OCI-LY1 (cell line): ENCODE measurements at regions not wholly inside any gene's neighbourhood (a gene's known extent, or its start where the extent isn't known, plus 50 kb on each side); places are given as distances from the start of the nearest gene placed in this dataset.

Experiments
- H2AFZ ChIP-seq: fragments of 200-600 bp; sonication (generic), shearing (Covaris generic); 2 replicates; pipeline ENCODE4 v1.6.0; 2014; ENCODE audit warnings: antibody characterized with exemption, mild to moderate bottlenecking, low read length
- H3F3A ChIP-seq: fragments of 200-600 bp; sonication (generic), shearing (Covaris generic); 2 replicates; pipeline ENCODE4 v1.6.0; 2014; ENCODE audit warnings: mild to moderate bottlenecking, antibody characterized with exemption, low read length, moderate library complexity; ENCODE audit not compliant: insufficient read depth
- H3K27ac ChIP-seq: fragments of 200-600 bp; sonication (generic); 2 replicates; pipeline ENCODE4 v1.5.1; 2014; ENCODE audit warnings: low read length, mixed run types, mild to moderate bottlenecking, low read depth; ENCODE audit not compliant: poor library complexity, severe bottlenecking
- H3K27me3 ChIP-seq: fragments of 200-600 bp; sonication (generic); 2 replicates; pipeline ENCODE4 v1.6.0; 2014; ENCODE audit warnings: antibody characterized with exemption, mild to moderate bottlenecking, low read length, moderate library complexity; ENCODE audit not compliant: insufficient read depth
- H3K36me3 ChIP-seq: fragments of 200-600 bp; sonication (generic); 2 replicates; pipeline ENCODE4 v1.6.1; 2014; ENCODE audit warnings: mild to moderate bottlenecking, antibody characterized with exemption, low read length, moderate library complexity, mixed read lengths; ENCODE audit not compliant: insufficient read depth
- H3K4me1 ChIP-seq: fragments of 200-600 bp; sonication (generic); 2 replicates; pipeline ENCODE4 v1.5.1; 2014; ENCODE audit warnings: mild to moderate bottlenecking, low read length, moderate library complexity; ENCODE audit not compliant: insufficient read depth, severe bottlenecking
- H3K4me2 ChIP-seq: fragments of 200-600 bp; sonication (generic), shearing (Covaris generic); 2 replicates; pipeline ENCODE4 v1.6.1; 2014; ENCODE audit warnings: low read length
- H3K4me3 ChIP-seq: fragments of 200-600 bp; sonication (generic); 2 replicates; pipeline ENCODE4 v1.5.1; 2014; ENCODE audit warnings: low read length, low read depth, mild to moderate bottlenecking, mixed read lengths; ENCODE audit not compliant: poor library complexity, severe bottlenecking
- H3K79me2 ChIP-seq: fragments of 200-600 bp; shearing (Covaris generic); 2 replicates; pipeline ENCODE4 v1.6.1; 2016; ENCODE audit warnings: mixed run types, low read length, mixed read lengths; ENCODE audit not compliant: insufficient read depth
- H3K9ac ChIP-seq: fragments of 200-600 bp; sonication (generic), shearing (Covaris generic); 2 replicates; pipeline ENCODE4 v1.6.1; 2014; ENCODE audit warnings: mild to moderate bottlenecking, low read length, mixed read lengths
- H3K9me2 ChIP-seq: fragments of 200-600 bp; sonication (generic), shearing (Covaris generic); 2 replicates; pipeline ENCODE4 v1.6.1; 2014; ENCODE audit warnings: low read depth, mild to moderate bottlenecking, low read length, mixed read lengths
- H3K9me3 ChIP-seq: fragments of 200-600 bp; shearing (Covaris generic); 2 replicates; pipeline ENCODE4 v1.6.1; 2014; ENCODE audit warnings: low read length, mixed read lengths
- H4K20me1 ChIP-seq: fragments of 200-600 bp; sonication (generic), shearing (Covaris generic); 2 replicates; pipeline ENCODE4 v1.6.0; 2016; ENCODE audit warnings: mild to moderate bottlenecking, low read length; ENCODE audit not compliant: insufficient read depth
- CTCF ChIP-seq: fragments of 200-600 bp; sonication (generic), shearing (Covaris generic); IDR thresholded peaks from 2 replicates; pipeline ENCODE4 v1.5.1; 2017; ENCODE audit warnings: mild to moderate bottlenecking, antibody characterized with exemption, low read length, moderate library complexity, mixed read lengths
- EZH2 ChIP-seq: fragments of 200-600 bp; sonication (generic), shearing (Covaris generic); IDR thresholded peaks from 2 replicates; pipeline ENCODE4 v1.8.0; 2017; ENCODE audit warnings: borderline replicate concordance, mixed run types, mild to moderate bottlenecking, antibody characterized with exemption, low read length, moderate library complexity, mixed read lengths

- no peaks in the 10 kb centered on the region for H3K79me2 ChIP-seq
- no peaks in the 10 kb centered on the region for H3K27me3 ChIP-seq
- no peaks in the 10 kb centered on the region for H3F3A ChIP-seq
- no peaks in the 10 kb centered on the region for H3K4me1 ChIP-seq
- no peaks in the 10 kb centered on the region for H3K9me3 ChIP-seq
- no peak overlapping the region for H3K9ac ChIP-seq
- no peak overlapping the region for H3K27ac ChIP-seq
- no peak overlapping the region for H2AFZ ChIP-seq
- no peak for TF ChIP-seq EZH2
- TF ChIP-seq CTCF, result no peak
- no peaks in the 10 kb centered on the region for H3K9me2 ChIP-seq
- H3K4me3 ChIP-seq, result no peak overlapping the region
- H3K4me2 ChIP-seq, result no peak overlapping the region
- no peaks in the 10 kb centered on the region for H3K36me3 ChIP-seq
- H4K20me1 ChIP-seq, result no peaks in the 10 kb centered on the region
These were observed 365.5 kb downstream of the KLHL13 start for GRCh38 chrX:117751155-117751554.

GRCh38 chrX:117744958-117745357 lies 371.7 kb downstream of the KLHL13 start:
- H3K9me2 ChIP-seq, result no peaks in the 10 kb centered on the region
- no peak overlapping the region for H2AFZ ChIP-seq
- no peaks in the 10 kb centered on the region for H3K79me2 ChIP-seq
- H3K4me3 ChIP-seq, result no peak overlapping the region
- H3K36me3 ChIP-seq, result no peaks in the 10 kb centered on the region
- H3K27me3 ChIP-seq, result no peaks in the 10 kb centered on the region
- no peaks in the 10 kb centered on the region for H3F3A ChIP-seq
- H3K27ac ChIP-seq, result no peak overlapping the region
- no peaks in the 10 kb centered on the region for H3K4me1 ChIP-seq
- H3K9ac ChIP-seq, result no peak overlapping the region
- TF ChIP-seq CTCF (no peak), EZH2 (no peak)
- no peak overlapping the region for H3K4me2 ChIP-seq
- no peaks in the 10 kb centered on the region for H3K9me3 ChIP-seq
- H4K20me1 ChIP-seq, result no peaks in the 10 kb centered on the region

DNA sequence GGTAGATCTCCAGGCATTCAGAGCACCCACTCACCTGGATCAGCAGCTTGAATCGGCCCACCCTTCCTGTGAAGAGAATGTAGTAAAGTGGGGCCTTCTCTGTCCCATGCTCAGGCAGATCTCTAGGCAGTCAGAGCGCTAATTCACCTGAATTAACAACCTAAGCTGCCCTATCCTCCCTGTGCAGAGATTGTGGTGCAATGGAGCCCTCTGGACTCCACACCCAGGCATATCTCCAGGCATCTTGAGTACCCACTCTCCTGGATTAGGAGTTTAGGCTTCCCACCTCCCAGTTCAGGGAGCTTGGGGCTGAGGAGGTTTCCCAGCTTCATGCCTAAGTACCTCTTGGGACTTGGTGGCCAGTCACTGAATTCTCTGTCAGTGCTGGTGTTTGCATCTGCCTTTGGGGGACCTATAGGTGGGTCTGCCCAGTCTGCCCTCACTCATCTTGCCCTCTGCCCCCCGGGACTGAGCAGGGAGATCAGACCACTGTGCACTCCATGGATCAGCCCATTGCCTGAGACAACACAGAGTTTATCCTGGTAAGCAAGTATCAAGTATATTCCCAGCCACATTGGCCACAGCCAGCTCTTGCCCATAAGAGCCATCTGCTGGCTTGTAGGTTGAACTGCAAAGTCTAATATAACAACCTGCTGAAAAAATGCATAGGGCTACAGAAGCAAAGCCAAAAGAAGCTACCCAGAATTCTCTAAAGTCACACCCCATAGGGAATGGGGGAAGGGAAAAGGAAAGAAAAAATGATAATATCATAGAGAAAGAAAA lies 372.9 kb downstream of the KLHL13 start:
- H3F3A ChIP-seq, result no peaks in the 10 kb centered on the region
- no peaks in the 10 kb centered on the region for H3K4me1 ChIP-seq
- no peak overlapping the region for H3K4me3 ChIP-seq
- no peaks in the 10 kb centered on the region for H3K9me2 ChIP-seq
- TF ChIP-seq EZH2 (no peak), CTCF (peak; percentile 30; the same call in 1 of the 2 replicates)
- H2AFZ ChIP-seq, result no peak overlapping the region
- no peak overlapping the region for H3K9ac ChIP-seq
- H3K79me2 ChIP-seq, result no peaks in the 10 kb centered on the region
- no peaks in the 10 kb centered on the region for H3K27me3 ChIP-seq
- no peak overlapping the region for H3K27ac ChIP-seq
- H3K36me3 ChIP-seq, result no peaks in the 10 kb centered on the region
- no peaks in the 10 kb centered on the region for H4K20me1 ChIP-seq
- no peak overlapping the region for H3K4me2 ChIP-seq
- H3K9me3 ChIP-seq, result no peaks in the 10 kb centered on the region
